ENCODE measurements at regions not wholly inside any gene's neighbourhood (a gene's known extent, or its start where the extent isn't known, plus 50 kb on each side); places are given as distances from the start of the nearest gene placed in this dataset.

- intact Hi-C loops (cut with DNase I, micrococcal nuclease): no loop called here
- ATAC-seq: no peak
- no peak for DNase-seq
These were observed 478.6 kb downstream of the SLC4A3 start for GRCh38 chr2:220106065-220106464.

- ATAC-seq (no peak), DNase-seq (no peak)
- intact Hi-C loops (cut with DNase I, micrococcal nuclease): no loop called here
These were observed 480.0 kb downstream of the SLC4A3 start for GRCh38 chr2:220107380-220107791.

GRCh38 chr2:220114443-220114842 lies 487.0 kb downstream of the SLC4A3 start:
- DNase-seq (no peak), ATAC-seq (no peak)
- intact Hi-C loops (cut with DNase I, micrococcal nuclease): no loop called here

DNA sequence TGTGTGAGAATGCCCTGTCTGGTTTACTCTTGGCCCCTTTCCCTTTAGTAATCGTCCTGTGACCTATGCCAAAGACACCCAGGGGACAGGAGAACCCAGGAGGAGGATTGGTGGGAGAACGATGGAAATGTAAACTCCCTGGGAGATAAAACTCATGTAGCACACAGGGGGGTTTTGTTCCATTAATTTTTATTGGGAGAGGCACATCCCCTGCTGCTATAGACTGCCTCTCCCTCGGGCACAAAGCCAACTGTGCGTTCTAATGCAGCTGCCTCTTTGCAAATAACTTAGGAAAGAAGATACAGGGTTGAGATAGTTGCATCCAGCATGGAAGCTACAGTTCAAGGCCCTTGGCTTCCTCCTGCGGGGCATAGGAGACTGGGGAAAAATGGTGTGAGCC lies 489.6 kb downstream of the SLC4A3 start:
- intact Hi-C loops (cut with DNase I, micrococcal nuclease): no loop called here
- DNase-seq: no peak
- no peak for ATAC-seq

DNA sequence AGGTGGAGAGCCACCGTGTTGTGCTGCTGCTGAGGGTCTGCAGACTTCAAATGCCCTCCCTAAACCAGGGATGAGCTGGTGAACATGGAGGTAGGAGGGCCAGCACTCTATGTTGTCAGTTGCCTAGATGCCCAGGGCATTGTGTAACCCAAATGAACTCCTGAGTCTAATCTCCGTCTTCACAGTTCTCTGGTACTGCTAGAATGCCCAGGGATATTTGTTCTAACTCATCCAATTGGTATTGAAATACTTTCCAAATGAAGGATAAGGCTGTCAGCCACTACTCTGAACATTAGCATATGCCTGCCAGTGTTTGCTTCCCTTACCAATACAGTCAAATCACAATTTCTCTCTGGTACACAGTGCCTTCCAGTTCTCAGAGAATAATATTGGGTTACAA lies 492.6 kb downstream of the SLC4A3 start:
- intact Hi-C loops (cut with DNase I, micrococcal nuclease): no loop called here
- no peak for DNase-seq
- ATAC-seq: no peak

- intact Hi-C loops (cut with DNase I, micrococcal nuclease): no loop called here
- no peak for ATAC-seq
- DNase-seq: no peak
These were observed 496.3 kb downstream of the SLC4A3 start for GRCh38 chr2:220123751-220124150.

DNA sequence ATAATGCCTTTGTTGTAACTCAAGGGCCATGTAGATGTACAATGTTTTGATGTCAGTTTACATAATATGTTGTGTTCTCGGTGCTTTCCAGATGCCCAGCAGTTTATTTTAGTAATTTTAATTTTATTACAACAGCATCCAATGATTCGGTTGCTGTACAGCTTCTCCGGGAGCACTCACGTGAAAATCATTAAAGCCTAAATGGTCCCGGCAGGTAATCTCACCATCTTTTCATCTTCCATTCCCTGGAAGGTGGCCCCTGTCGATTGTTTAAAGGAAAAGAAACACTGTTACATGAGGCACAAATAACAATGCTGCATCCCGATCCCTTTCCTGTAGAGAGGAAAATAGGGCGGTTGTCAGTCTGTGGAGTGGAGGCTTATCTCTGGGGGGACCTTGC lies 498.1 kb downstream of the SLC4A3 start:
- ATAC-seq (no peak), DNase-seq (no peak)
- intact Hi-C loops (cut with DNase I, micrococcal nuclease): no loop called here

- ATAC-seq: no peak
- DNase-seq: no peak
- intact Hi-C loops (cut with DNase I, micrococcal nuclease): no loop called here
These were observed 499.9 kb downstream of the SLC4A3 start for GRCh38 chr2:220127311-220127710.

- DNase-seq (no peak), ATAC-seq (no peak)
- intact Hi-C loops (cut with DNase I, micrococcal nuclease): no loop called here
These were observed 500.4 kb downstream of the SLC4A3 start for GRCh38 chr2:220127876-220128275.

DNA sequence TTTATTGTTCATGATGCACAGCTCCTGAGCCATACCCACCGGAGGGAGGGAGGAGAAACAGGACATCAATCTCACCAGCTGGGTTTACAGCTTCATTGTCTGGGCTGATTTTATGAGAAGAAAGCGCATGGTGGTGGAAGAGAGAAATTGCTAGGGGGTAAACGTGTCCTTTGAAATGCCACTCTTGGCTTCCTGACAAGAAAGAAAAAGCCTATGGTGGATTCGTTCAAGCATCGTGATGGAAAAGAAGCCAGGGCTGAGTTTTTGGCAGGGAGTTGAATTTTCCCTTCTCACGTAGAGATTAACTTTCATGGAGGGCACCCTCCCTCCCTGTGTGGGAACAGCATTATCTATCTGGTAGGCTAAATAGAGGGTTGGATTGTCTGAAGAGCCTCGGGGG lies 502.0 kb downstream of the SLC4A3 start:
- no peak for DNase-seq
- no peak for ATAC-seq
- intact Hi-C loops (cut with DNase I, micrococcal nuclease): no loop called here

DNA sequence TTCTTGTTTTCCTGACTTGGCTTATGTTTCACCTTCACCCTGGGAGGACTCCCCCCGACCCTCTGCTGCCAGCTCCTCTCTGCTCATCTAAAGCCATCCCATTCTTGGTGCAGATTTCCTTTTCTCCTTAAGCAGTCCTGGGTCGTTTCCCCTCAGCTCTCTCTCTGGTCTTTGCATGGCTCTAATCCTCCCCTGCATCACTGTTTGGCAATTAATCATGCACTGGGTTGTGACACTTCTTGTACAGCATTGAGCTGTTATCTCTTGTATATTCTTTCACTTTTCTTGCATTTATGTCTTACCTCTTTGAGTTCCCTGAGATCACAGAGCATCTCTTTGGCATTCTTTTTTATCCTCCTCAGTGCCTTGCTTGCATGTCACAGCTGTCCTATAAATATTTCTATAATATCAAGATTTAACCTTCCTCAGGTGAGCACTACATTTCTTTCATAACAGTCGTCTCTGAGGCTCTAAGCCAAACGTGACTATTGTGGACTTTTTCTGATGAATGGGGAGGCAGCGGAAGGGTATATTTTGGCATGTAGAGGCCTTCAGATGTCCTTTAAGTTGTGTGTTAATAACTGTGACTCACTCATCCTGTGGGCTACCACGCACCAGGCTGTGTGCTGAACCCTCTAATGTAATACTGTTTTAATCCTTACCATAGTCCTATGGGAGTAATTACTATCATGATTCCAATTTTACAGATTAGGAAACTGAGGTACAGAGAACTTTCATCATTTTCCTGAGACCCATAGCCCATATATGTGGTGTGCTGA lies 507.5 kb downstream of the SLC4A3 start:
- intact Hi-C loops (cut with DNase I, micrococcal nuclease): no loop called here
- no peak for ATAC-seq
- DNase-seq: no peak

DNA sequence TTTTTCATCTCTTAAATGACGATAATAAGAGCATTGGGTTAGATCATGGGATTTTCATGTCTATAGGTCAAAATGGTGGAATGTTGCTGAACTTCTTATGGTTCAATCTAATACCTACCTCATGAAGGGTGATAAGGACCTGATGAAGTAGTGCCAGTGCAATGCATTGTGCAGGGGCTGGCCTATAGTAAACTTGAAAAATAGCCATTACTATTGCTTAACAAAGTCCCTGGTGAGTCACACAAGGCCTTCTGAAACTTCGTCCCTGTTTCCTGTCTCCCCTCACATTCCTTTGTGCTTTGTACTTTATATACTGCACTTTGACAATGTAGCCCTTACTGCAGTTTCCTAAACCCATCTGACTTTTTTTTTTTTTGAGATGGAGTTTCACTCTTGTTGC lies 515.9 kb downstream of the SLC4A3 start:
- intact Hi-C loops (cut with DNase I, micrococcal nuclease): no loop called here
- no peak for DNase-seq
- no peak for ATAC-seq

DNA sequence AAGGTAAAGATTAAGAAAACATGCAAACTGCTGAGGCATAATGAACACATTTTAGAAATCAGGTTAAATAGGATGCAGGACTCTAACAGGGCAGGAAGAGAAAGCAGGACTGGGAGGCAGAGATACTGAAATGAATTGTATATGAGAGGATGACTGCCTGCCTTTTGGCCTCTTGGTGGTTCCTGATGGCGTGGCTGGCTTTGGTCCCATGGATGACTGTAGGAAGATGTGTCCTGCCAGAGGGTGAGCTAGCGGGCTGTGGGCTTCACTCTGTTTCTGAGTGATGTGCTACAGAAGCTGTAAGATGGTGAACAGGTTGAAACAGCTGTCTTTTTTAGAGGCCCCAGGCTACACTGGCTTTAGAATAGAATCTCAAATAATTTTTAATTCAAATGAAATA lies 517.0 kb downstream of the SLC4A3 start:
- ATAC-seq (no peak), DNase-seq (no peak)
- intact Hi-C loops (cut with DNase I, micrococcal nuclease): no loop called here

DNA sequence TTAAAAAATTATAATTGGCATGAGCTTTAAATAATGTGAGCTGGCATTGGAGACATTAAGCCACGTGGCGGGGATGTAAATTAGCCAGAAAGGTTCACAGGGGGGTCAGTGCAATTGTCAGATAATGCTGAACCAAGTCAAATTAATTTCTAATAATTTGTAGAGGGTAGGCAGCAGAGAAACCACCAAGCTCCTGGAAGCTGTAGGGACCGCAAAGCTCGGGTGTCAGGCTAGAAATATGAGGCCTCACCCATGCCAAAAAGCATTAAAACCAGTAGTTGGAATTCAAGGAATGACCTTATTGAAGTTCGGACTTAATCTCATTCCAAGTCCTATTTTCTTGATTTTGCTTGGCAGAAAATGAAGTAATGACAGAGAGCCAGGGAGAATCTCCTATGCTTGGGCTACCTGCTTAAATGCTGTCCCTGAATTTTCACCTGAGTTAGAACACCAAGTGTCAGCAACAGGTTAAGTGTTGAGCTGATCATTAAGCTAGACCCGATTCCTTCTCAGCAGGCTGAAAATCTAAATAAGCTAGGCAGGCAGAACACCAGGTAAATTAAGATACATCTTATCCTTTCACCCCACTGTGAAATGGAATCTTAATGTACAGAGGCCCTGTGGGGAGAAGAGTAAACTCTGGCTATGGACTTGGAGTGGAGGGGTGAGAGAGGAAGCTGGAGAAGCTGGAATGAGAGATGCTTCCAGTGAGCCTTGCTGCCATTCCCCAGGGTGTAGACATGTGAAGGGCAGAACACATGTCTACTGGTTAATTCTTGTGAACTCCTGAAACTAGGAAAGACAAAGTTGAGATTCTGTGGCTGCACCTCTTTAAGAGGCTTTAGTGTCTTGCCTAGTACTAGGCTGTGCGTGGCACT lies 520.0 kb downstream of the SLC4A3 start:
- ATAC-seq: no peak
- DNase-seq: no peak
- intact Hi-C loops (cut with DNase I, micrococcal nuclease): no loop called here

DNA sequence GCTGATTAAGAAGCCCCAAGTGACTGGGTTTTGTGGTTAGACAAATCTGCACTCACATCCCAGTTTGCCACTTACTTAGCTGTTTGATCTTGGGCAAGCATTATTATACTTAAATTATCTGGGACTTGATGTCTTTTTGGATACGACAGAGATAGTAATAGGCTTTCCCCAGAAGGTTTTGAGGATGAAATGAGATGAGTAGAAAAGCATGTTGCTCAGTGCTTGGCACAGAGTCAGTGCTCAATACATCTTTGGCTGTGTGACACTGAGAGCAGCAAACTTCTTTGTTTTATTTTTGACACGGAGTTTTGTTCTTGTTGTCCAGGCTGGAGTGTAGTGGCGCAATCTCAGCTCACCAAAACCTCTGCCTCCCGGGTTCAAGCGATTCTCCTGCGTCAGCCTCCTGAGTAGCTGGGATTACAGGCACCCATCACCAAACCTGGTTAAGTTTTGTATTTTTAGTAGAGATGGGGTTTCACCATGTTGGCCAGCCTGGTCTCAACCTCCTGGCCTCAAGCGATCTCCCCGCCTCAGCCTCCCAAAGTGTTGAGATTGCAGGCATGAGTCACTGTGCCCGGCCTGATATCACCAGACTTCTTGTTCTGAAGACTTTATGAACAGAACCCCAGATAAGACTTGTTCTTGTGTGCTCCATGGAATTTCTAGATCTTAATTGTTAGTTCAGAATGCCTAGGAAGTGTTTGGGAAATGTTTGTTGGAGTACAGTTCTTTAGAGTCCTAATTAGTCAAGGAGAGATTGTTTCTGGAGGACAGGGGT lies 521.2 kb downstream of the SLC4A3 start:
- ATAC-seq (no peak), DNase-seq (no peak)
- intact Hi-C loops (cut with DNase I, micrococcal nuclease): no loop called here

GRCh38 chr2:220151341-220151740 lies 523.9 kb downstream of the SLC4A3 start:
- DNase-seq: no peak
- intact Hi-C loops (cut with DNase I, micrococcal nuclease): no loop called here
- ATAC-seq: no peak

DNA sequence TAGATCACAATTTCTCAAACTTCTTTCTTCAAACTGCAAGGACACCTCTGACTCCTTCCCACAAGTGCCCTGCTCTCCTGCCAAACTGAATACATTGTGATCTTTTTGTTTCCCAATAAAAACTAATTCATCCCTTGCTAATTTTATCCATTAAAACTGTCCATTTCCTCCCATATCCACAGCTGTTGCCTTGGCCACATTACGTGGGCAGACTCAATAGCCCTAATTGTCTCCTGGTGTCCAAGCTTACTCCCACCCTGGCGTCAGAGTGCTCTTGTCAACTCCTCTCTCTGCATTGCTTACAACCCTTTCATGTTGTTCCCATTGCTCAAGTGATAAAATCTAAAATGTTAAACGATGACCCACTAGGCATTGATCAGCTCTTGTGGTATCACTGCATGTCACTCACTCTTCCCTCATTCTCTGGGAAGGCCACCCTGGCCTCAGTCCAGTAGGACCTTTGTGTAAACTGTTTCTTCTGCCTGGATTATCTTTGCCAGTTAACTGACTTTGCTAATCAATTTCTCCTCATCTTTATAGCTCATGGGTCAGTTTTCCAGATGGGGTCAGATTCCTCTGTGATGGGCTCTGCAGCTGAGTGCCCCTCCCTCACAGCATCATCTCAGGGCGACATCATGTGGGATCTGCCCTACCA lies 525.0 kb downstream of the SLC4A3 start:
- intact Hi-C loops (cut with DNase I, micrococcal nuclease): no loop called here
- ATAC-seq (no peak), DNase-seq (no peak)

DNA sequence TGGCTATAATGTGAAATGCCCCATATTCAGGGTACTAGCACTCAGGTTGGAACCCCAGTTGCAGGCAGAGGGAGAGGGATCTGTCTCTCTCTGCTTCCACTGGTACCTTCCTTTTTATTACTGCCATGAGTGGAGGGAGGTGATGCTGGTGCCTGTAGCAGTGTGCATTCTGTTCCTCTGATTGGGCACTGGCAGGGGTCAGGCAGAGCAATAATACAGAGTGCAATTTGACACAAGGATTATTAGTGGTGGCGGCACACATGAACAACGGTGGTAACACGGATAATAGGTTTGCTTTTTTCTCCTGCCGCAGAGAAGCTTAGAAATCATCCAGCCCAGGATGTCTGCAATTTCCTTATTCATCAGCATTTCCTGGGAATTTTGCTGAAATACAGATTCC lies 525.7 kb downstream of the SLC4A3 start:
- DNase-seq (no peak), ATAC-seq (no peak)
- intact Hi-C loops (cut with DNase I, micrococcal nuclease): no loop called here

GRCh38 chr2:220154304-220154703 lies 526.9 kb downstream of the SLC4A3 start:
- DNase-seq: no peak
- ATAC-seq: peak; percentile 33
- intact Hi-C loops (cut with DNase I, micrococcal nuclease): no loop called here
